ENCODE measurements at regions not wholly inside any gene's neighbourhood (a gene's known extent, or its start where the extent isn't known, plus 50 kb on each side); places are given as distances from the start of the nearest gene placed in this dataset.
"Not testable (repeated sequence)": the region's sequence is repeated elsewhere in the genome, so short reads cannot be mapped to it uniquely, and the experiment has no call there.

DNA sequence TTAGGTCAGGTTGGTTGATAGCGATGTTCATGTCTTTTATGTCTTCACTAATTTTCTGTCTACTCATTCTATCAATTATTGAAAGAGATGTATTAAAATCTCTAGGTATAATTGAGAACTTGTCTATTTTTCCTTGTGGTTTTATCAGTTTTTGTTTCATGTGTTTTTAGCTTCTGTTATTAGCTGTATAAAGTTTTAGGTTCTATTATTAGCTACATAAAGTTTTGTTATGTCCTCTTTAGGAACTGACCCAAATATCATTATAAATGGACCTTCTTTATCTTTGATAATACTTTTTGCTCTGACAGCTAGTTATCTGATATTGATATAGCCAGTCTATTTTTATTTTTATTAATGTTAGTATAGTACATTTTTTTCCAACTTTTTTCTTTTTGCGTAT lies 92.4 kb upstream of the TMEM170B start:
- Mint-ChIP-seq H3K27ac (peak overlapping the region in 1 of 2 donors; percentile 65), H3K9me3 (no peaks in the 10 kb centered on the region), H3K36me3 (peaks cover 12% of the 10 kb centered on the region), H3K4me3 (no peak overlapping the region), H3K27me3 (peaks cover 7 to 15% of the 10 kb centered on the region in 2 donors), H3K4me1 (ENCODE audit: low read depth in 2 of 2) (peaks cover 6 to 12% of the 10 kb centered on the region in 2 donors)
- DNase-seq (ENCODE audit: low spot score) (no peak), ATAC-seq (no peak)

GRCh38 chr6:11443125-11443524 lies 94.4 kb upstream of the TMEM170B start:
- H3K9me3 Mint-ChIP-seq; DNase-seq (ENCODE audit: low spot score); H3K4me3 Mint-ChIP-seq; H3K27me3 Mint-ChIP-seq; ATAC-seq; H3K36me3 Mint-ChIP-seq: not testable (repeated sequence)
- peak overlapping the region in 1 of 2 donors; percentile 40 for H3K27ac Mint-ChIP-seq
- H3K4me1 Mint-ChIP-seq (ENCODE audit: low read depth in 2 of 2), result peaks cover 19 to 27% of the 10 kb centered on the region in 2 donors

- Mint-ChIP-seq H3K4me3 (no peak overlapping the region), H3K4me1 (ENCODE audit: low read depth in 2 of 2) (peaks cover 23 to 33% of the 10 kb centered on the region in 2 donors), H3K36me3 (peaks cover 7% of the 10 kb centered on the region), H3K9me3 (peaks cover 5% of the 10 kb centered on the region), H3K27me3 (peaks cover 0 to 10% of the 10 kb centered on the region in 2 donors), H3K27ac (peak overlapping the region in 1 of 2 donors; percentile 40)
- ATAC-seq (no peak), DNase-seq (ENCODE audit: low spot score) (no peak)
Measured at GRCh38 chr6:11442495-11442894, 95.1 kb upstream of the TMEM170B start.

- Mint-ChIP-seq H3K36me3 (peaks cover 10% of the 10 kb centered on the region), H3K9me3 (peaks cover 5% of the 10 kb centered on the region), H3K4me3 (peak overlapping the region; percentile 61), H3K27ac (peak overlapping the region; percentile 74 to 87), H3K4me1 (ENCODE audit: low read depth in 2 of 2) (peaks cover 23 to 31% of the 10 kb centered on the region in 2 donors), H3K27me3 (no peaks in the 10 kb centered on the region)
- no peak for ATAC-seq
- DNase-seq (ENCODE audit: low spot score), result no peak
Measured at GRCh38 chr6:11439876-11440275, 97.7 kb upstream of the TMEM170B start.

GRCh38 chr6:11439017-11439420 lies 98.5 kb upstream of the TMEM170B start:
- peaks cover 19 to 25% of the 10 kb centered on the region in 2 donors for H3K4me1 Mint-ChIP-seq (ENCODE audit: low read depth in 2 of 2)
- peaks cover 10% of the 10 kb centered on the region for H3K36me3 Mint-ChIP-seq
- no peaks in the 10 kb centered on the region for H3K27me3 Mint-ChIP-seq
- H3K27ac Mint-ChIP-seq, result peak overlapping the region; percentile 74 to 87
- ATAC-seq, result peak; percentile 71 to 79
- peaks cover 5% of the 10 kb centered on the region for H3K9me3 Mint-ChIP-seq
- DNase-seq (ENCODE audit: low spot score), result no peak
- H3K4me3 Mint-ChIP-seq, result peak overlapping the region; percentile 61

DNA sequence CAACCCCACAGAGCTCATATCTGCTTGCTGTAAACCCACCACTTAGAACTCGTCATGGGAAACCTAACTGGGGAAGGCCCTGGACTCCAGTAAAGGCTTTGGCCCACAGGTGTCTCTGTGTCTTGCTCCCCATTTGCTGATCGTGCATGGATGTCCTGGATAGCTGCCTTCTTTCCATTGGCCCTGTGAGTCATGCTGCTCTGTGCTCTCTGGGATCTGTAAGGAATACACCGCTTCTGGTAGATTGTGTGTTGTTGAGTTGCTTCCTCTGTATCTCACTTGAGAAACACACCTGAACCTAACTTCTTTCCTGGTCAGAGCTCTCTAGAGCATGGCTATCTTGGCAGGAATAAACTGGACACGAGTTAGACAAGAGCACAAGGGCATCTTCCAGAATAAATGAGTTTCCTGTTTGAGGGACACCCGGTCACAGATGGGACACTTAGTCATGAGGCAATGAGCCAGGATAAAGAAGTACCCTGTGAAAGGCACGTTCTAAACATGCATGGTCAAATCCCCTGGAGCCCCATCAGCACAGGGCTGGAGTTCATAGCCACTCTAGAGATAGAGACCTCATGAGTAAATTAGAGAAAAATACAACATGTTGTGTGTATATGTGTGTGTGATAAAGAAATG lies 99.6 kb upstream of the TMEM170B start:
- H3K27ac Mint-ChIP-seq, result peak overlapping the region; percentile 74 to 87
- ATAC-seq (peak in 1 of 2 donors; percentile 59), DNase-seq (ENCODE audit: low spot score) (no peak)
- H3K27me3 Mint-ChIP-seq, result no peaks in the 10 kb centered on the region
- peaks cover 18 to 25% of the 10 kb centered on the region in 2 donors for H3K4me1 Mint-ChIP-seq (ENCODE audit: low read depth in 2 of 2)
- H3K36me3 Mint-ChIP-seq, result peaks cover 10% of the 10 kb centered on the region
- H3K9me3 Mint-ChIP-seq, result peaks cover 5% of the 10 kb centered on the region
- peak overlapping the region; percentile 61 for H3K4me3 Mint-ChIP-seq

GRCh38 chr6:11436508-11437096 lies 100.9 kb upstream of the TMEM170B start:
- no peak for DNase-seq (ENCODE audit: low spot score)
- Mint-ChIP-seq H3K27me3 (no peaks in the 10 kb centered on the region), H3K27ac (peak overlapping the region in 1 of 2 donors; percentile 74), H3K36me3 (peaks cover 10% of the 10 kb centered on the region), H3K4me3 (no peak overlapping the region), H3K9me3 (peaks cover 5% of the 10 kb centered on the region), H3K4me1 (ENCODE audit: low read depth in 2 of 2) (peaks cover 17 to 25% of the 10 kb centered on the region in 2 donors)
- ATAC-seq, result no peak

- no peaks in the 10 kb centered on the region for H3K27me3 Mint-ChIP-seq
- H3K4me1 Mint-ChIP-seq (ENCODE audit: low read depth in 2 of 2), result peaks cover 17 to 23% of the 10 kb centered on the region in 2 donors
- no peak for ATAC-seq
- H3K4me3 Mint-ChIP-seq, result no peak overlapping the region
- no peak for DNase-seq (ENCODE audit: low spot score)
- H3K27ac Mint-ChIP-seq, result no peak overlapping the region
- H3K36me3 Mint-ChIP-seq, result peaks cover 4% of the 10 kb centered on the region
- peaks cover 5% of the 10 kb centered on the region for H3K9me3 Mint-ChIP-seq
Measured at GRCh38 chr6:11434565-11435326, 102.8 kb upstream of the TMEM170B start.

GRCh38 chr6:11433860-11434259 lies 103.7 kb upstream of the TMEM170B start:
- Mint-ChIP-seq H3K27ac (no peak overlapping the region), H3K36me3 (peaks cover 4% of the 10 kb centered on the region), H3K9me3 (peaks cover 5% of the 10 kb centered on the region), H3K4me1 (ENCODE audit: low read depth in 2 of 2) (peaks cover 13 to 22% of the 10 kb centered on the region in 2 donors), H3K4me3 (no peak overlapping the region), H3K27me3 (no peaks in the 10 kb centered on the region)
- no peak for ATAC-seq
- DNase-seq (ENCODE audit: low spot score), result no peak

DNA sequence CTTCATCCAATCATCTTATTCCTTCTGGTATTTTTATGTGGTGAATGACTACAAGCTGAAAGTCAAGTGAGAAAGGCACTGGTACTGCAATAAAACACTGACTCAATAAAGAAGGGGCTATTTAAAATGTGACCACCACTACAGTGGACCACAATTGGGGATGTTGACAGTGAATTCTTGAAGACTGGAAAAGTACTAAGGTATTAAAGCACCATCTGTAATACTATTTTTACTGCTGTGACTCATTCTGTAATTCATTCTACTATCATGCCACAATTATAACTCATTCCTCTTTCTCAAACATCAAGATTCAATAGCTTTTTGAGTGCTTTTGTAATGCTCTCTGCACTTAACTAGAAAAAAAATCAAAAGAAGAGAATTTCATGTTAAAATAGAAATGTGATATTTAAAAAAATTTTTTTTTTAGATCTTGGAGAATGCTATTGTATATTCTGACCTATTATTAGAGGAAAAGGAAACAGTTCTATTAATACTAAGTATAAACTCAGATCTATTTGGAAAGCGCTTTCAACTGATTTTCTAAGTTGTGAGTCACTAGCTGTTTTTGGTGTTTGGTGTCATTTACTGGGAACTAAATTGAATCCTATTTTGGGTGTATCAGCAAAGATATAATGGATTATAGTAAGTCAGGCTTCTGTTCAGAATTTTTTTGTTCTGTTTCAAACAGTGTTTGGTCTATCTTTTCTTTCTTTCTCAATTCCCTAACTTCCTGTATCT lies 104.7 kb upstream of the TMEM170B start:
- H3K27ac Mint-ChIP-seq, result no peak overlapping the region
- no peak for DNase-seq (ENCODE audit: low spot score)
- H3K36me3 Mint-ChIP-seq, result peaks cover 4% of the 10 kb centered on the region
- no peak overlapping the region for H3K4me3 Mint-ChIP-seq
- no peaks in the 10 kb centered on the region for H3K27me3 Mint-ChIP-seq
- H3K9me3 Mint-ChIP-seq, result peaks cover under 1% of the 10 kb centered on the region
- peaks cover 14 to 22% of the 10 kb centered on the region in 2 donors for H3K4me1 Mint-ChIP-seq (ENCODE audit: low read depth in 2 of 2)
- no peak for ATAC-seq

GRCh38 chr6:11432091-11432490 lies 105.5 kb upstream of the TMEM170B start:
- Mint-ChIP-seq H3K36me3 (peaks cover 4% of the 10 kb centered on the region), H3K27ac (no peak overlapping the region), H3K4me3 (no peak overlapping the region), H3K9me3 (no peaks in the 10 kb centered on the region), H3K27me3 (no peaks in the 10 kb centered on the region), H3K4me1 (ENCODE audit: low read depth in 2 of 2) (peaks cover 17 to 25% of the 10 kb centered on the region in 2 donors)
- no peak for ATAC-seq
- DNase-seq (ENCODE audit: low spot score), result no peak

DNA sequence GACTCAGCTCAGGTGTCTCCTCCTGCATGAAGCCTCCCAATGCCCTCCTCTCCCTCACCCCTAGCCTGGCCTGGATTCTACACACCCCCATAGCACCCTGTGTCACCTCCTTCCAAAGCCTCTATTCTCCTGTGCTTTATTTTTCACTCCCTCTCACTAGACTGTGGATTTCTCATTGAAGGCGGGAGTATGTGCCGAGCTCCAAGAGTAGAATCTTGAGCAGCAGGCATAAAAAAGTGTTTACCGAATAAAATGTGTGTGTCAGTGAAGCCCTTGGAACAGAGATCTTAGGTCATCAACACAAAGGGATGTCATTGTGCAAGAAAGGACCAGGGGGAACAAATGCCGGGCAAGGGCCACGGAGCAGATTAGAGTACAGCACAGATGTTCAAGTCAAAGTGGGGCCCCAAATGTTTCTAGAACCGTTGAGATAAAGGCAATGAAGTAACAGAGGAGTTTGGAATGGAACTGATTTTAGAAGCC lies 106.1 kb upstream of the TMEM170B start:
- H3K4me3 Mint-ChIP-seq, result no peak overlapping the region
- H3K27ac Mint-ChIP-seq, result no peak overlapping the region
- no peaks in the 10 kb centered on the region for H3K9me3 Mint-ChIP-seq
- no peaks in the 10 kb centered on the region for H3K27me3 Mint-ChIP-seq
- ATAC-seq (no peak), DNase-seq (ENCODE audit: low spot score) (no peak)
- H3K36me3 Mint-ChIP-seq, result no peaks in the 10 kb centered on the region
- H3K4me1 Mint-ChIP-seq (ENCODE audit: low read depth in 2 of 2), result peaks cover 21 to 29% of the 10 kb centered on the region in 2 donors

- Mint-ChIP-seq H3K27ac (no peak overlapping the region), H3K27me3 (no peaks in the 10 kb centered on the region), H3K4me1 (ENCODE audit: low read depth in 2 of 2) (peaks cover 25 to 29% of the 10 kb centered on the region in 2 donors), H3K36me3 (no peaks in the 10 kb centered on the region), H3K4me3 (no peak overlapping the region), H3K9me3 (no peaks in the 10 kb centered on the region)
- DNase-seq (ENCODE audit: low spot score) (no peak), ATAC-seq (no peak)
Measured at GRCh38 chr6:11430036-11430435, 107.5 kb upstream of the TMEM170B start.
